ENCODE measurements at regions not wholly inside any gene's neighbourhood (a gene's known extent, or its start where the extent isn't known, plus 50 kb on each side); places are given as distances from the start of the nearest gene placed in this dataset.
"Not testable (repeated sequence)": the region's sequence is repeated elsewhere in the genome, so short reads cannot be mapped to it uniquely, and the experiment has no call there.

DNA sequence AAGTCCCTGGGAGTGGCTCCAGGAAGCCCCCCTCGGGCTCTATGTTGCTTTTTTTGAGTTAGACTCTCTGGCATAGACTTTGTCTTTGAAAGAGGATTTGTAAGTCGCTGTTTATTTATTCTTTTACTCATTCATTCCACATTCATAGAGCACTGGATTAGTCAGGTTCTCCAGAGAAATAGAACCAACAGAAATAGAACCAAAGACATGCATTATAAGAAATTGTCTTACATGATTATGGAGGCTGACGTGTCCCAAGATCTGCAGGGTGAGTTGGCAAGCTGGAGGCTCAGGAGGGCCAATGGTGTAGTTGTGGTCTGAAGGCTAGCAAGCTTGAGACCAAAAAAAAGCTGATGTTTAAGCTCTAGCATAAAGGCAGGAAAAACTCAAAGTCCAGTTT is 98.3 kb upstream of the CHD6 start:
- peak; percentile 65 for DNase-seq

DNA sequence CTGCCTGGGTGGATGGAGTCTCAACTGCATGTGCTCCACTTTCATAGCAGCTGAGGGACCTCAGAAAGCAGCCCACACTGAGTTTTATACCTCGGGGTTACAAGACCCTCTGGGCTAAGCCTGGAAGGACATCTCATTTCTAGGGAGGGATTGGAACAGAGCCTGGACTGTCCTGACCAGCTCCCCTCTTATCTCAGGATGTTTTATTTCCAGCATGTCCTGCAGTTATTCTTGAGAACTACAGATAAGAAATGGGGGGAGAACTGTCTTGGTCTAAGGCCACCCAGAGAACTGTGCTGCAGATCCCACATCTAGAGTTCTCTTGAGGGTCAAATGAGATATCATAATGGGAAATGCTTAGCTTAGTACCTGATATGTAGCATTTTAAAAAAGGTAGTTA is 97.3 kb upstream of the CHD6 start:
- DNase-seq: no peak

DNA sequence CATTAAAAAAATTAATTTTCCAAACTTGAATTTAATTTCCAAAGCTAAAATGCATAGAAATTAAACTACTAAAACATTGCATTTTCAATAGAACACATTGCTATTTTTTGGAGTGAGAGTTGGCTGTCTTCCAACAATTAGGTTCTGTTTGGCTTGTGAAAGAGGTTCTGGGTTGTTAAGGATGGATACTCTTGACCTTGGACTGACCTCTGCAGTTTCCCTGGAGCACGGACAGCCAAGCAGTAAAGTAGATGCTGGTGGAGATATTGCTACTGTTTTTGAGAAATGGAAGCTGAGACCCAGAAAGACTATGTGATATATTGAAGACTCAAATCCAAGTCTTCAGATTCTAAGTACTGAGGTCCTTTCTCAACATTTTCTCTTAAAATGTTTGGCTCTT is 95.9 kb upstream of the CHD6 start:
- DNase-seq: no peak

DNA sequence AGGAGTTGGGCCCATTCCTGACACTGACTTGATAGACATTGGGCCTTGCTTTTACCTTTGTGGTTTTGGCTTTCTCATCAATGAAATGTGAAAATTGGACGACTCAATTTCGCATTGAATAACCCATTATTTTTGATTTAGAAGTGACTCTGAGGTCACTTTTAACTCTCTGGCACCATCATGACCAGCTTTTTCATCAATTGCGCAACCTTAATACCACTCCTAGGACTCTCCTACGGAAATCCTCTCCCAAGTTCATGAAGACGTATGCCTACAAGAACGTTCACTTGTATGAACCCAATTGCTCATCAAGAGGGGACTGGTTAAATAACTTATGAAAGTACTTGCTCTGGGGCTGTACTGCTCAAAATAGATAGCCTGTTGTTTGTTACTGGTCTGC is 86.7 kb upstream of the CHD6 start:
- no peak for DNase-seq

DNA sequence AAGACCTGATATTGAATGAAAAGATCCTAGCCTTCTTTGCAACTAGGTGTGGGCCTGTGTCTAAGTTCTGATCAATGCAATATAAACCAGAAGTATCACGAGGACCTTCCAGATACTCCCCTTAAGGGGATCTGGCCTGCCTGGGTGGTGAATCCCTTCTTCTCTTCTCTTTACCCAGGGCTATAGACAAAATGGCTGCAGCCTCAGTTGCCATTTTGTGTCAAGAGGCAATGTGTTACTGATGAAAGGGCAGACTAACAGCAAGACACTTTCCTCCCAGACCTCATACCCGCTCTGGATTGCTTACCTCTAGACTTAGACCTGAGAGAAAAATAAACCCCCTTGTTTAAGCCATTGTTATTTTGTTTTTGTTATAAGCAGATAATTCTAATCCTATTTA is 84.5 kb upstream of the CHD6 start:
- no peak for DNase-seq

DNA sequence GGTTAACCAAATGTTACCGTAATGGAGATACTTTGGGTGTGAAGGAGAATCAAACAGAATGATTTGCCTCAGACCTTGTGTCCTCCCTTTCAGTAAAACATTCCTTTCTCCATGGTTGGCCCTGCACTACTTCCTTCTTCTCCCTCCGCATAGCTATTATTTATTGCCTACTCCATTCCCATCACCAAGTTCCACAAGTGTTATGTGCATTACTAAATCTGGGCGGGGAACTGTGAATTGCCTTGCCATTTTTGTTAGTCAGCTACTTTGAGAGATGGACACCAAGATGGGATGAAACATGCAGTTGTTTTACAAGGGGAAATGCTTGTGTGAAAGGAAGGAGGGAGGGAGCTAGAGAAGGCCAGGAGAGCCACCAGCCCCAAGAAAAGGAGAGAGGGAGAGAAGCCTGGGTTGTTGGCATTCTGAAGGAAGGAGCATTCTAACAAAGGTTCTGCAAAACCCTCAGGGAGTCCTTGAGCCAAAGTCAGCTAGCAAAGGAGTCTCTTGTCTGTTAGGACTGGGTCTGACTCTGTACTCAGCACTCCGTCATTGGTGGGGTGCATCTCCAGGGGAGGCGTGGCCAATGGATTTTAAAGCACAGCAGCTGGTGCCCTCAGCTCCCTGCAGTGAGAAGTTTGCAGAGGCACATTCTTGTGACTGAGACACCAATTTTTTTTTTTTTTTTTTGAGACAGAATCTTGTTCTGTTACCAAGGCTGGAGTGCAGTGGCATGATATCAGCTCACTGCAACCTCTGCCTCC is 83.6 kb upstream of the CHD6 start:
- no peak for DNase-seq

DNA sequence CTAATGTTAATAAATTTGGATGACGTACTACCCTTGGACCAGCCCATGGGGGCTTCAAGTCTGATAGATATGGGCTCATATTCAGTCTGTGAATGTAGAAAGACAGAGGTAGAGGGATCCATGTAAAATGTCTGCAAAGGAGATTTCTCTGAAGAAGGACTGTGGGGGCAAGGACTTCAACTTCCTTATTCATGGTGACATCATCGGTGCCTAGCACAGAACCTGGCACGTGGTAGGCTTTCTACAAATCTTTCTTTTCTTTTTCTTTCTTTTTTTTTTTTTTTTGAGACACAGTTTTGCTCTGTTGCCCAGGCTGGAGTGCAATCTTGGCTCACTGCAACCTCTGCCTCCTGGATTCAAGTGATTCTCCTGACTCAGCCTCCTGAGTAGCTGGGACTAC is 81.5 kb upstream of the CHD6 start:
- not testable (repeated sequence) for DNase-seq

DNA sequence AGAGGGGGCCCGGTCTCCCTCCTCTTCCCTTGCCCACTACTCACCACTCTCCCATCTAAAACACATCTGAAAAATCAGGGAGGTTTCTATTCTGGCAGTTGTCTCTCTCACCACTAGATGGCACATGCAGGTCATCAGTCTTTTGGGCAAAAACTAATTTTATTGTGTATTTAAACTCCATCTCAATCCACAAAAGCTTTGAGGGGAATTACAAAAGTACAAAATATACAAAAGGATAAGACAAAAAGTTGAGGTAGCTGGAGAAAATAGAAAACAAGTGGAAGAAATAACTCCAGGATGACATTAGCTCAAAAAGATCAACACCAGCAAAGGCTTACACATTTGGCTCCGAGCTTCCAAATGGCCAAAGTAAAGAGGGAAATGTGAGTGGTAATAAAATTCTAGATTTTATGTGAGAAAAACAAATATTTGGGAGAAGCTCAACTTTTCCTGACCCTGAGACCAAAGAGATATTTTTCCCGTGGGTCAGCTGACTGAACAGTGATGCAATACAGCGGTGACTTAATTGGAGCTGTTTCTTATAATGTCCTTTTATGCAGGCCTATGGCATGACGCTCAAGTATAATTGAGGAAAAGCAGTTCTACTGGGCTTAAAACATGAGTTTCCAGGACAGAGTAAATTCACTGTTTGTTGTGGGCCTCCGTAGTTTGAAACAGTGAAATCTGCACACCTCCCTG is 79.8 kb upstream of the CHD6 start:
- DNase-seq: no peak

DNA sequence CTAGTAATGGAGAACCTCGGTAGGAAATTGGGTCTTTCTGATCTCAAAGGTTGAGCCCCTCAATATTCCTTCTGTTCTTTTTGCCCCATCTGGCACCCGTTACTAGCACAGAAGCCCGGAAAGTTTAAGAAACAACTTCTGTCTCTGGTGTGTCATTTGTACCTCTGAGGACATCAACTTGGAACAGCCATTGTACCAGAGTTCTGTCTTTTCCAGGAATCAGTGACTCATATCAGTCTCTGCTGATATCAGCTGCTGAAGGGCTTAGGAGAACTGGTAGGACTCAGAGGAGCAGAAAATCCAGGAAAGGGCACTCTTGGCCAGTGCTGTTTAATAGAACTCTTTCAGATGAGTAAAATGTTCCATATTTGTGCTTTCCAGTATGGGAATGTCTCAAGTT is 78.3 kb upstream of the CHD6 start:
- no peak for DNase-seq

DNA sequence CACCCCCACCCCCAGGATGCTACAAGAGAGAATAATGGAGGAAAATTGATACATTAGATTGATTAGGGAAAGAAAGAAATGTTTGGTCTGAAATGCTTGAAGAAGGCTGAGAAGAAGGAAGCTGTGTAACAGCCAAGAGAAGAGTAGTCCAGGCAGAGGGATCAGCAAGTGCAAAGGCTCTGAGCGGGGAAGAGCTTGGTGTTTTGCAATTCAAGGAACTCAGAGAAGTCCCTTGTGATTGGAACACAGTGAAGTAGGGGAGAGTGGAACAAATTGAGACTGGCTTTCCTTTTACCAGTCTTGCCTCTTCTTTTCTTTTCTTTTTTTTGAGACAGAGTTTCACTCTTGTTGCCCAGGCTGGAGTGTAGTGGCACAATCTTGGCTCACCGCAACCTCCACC is 76.6 kb upstream of the CHD6 start:
- no peak for DNase-seq

DNA sequence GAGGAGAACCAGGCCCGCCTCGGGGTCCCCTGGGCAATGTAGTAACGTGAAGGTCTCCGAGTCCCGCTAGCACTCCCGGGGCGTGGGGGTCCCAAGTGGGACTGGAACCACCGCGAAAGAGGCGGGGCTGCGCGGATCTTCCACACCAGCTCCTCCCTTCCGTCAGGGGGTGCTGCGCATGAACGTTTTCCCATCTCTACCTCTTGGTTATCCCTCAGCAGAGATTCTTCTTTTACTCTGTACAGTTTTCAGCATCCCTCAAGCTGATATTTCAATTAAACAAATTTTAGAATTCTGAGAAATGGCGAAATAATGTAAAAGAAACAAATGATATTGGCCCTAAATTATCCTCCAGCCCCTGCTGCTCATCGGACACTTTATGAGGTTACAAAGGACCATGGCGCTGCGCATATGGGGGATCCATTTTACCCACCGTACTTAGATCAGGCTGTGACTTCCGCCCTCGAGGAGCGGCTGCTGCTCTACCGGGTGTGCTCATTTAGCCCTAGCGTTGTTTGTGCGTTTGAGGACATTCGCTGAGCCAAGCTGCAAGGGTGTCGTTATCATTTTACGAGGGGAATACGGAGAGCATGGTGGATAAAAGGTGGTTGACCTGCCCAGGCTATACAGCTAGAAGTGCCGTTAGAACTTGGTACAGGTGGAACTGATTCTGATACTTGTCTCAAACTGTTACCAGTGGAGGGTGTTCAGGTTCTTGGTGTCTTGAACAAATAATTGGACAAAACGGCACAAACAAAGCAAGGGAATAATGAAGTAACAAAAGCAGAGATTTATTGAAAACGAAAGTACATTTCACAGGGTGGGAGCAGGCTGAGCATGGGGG is 75.2 kb upstream of the CHD6 start:
- DNase-seq: peak; percentile 58

DNA sequence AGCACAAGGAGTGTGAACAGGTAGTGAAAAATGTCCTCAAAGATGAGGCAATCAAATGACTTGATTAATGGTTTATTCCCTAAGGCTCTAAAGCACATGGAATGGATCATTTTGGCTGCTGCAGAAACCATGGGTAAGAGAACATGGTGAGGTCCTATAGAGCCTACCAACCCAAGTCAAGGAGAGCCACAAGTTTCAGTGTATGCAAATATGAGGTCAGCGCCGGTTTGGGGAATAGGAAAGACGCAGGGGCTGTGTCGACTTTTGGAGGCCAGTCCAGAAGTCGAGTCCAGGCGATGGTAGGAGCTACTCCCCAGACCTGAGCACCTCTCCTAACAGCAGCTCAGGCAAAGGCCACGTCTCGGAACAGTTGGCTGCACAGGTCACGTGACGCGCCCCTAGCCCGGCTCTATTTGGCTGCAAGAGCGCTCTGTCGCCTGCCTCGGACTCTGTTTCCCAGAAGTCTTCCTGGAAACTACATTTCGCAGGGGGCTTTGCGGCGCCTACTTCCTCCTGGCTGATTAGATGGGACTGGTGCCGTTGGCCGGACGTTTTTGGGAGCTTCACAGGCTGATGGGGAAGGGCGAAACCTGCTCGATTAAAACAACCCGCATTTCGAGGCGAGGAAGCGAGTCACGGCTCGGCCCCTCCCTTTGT is 74.4 kb upstream of the CHD6 start:
- DNase-seq: peak; percentile 58

DNA sequence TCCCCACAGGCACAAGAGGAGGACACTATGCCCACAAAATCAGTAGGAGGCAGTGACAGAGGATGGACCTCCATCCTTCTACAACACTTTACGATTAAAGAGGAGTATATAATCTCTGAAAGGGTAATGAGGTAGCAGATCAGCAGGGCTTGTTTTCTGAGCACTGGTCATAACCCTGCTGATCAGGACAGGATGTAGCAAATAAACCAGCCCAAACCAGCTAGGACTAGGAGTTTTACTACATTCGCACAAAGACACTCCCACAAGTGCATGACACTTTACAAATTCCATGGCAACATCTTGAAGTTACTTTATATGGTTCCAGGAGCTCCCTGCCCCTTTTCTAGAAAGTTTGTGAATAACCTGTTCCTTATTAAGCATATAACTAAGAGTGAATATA is 73.3 kb upstream of the CHD6 start:
- DNase-seq: no peak

DNA sequence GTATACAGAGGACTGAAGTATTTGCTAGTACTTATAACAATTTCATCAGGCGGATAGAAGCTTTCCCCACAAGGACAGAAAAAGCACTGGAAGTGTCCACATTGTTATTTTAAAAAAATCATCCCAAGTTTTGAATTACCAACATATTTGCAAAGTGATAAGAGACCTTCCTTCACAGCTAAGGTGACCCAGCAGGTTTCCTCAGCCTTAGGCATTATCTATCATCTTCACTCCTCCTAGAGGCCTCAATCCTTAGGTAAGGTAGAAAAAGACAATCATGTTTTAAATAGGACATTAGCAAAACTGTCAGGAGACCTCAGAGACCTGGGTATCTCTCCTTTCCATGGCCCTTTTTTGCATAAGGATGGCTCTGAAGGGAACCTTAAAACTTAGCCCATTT is 72.5 kb upstream of the CHD6 start:
- no peak for DNase-seq

DNA sequence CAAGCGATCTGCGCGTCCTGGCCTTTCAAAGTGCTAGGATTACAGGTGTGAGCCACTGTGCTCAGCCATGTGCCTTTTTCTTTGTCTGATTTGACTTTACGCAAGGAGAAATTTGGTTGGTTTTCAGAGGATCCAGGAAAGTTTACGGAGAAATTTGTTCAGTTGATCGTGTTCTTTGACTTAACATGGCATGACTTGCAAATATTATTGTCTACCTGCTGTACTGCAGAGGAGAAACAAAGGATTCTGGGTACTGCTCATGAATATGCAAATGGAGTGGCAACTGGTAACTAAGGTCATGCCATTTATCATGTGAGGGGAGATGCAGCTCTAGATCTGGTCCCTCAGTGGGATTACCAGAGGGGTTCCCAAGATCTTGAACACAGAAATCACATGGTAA is 68.8 kb upstream of the CHD6 start:
- DNase-seq: no peak

DNA sequence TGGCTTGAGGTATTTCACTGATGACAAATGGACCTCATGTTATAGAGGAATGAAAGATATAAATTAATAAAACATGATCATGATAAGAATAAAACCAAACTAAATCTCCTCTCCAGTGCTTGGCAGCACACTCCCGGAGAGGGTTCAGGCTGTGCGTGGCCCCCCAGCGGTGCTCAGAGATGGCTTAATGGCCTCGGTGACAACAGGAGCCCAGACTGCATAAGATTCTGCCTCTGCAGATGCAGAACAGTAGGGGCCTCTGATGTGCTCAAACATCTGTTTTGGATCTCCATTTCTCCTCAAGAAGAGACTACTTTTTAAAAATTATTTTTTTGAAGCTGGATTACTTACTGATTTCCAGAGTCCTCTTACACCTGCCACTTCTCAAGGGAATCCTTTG is 67.0 kb upstream of the CHD6 start:
- not testable (repeated sequence) for DNase-seq

DNA sequence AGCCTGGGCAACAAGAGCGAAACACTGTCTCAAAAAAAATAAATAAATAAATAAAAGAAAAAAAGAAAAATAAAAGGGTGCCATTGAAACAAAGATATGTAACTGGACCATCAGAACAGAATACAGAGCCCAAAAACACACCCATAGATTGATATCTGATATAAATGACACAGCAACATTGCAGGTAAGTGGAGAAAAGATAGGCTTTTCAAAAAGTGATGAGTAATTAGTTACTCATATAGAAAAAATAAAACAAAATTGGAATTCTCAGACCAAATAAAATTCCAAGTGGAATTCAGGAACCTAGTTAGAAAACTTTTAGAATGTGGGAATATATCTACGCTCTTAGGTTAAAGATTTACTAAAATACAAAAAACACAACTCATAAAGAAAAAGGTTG is 60.6 kb upstream of the CHD6 start:
- DNase-seq: no peak

DNA sequence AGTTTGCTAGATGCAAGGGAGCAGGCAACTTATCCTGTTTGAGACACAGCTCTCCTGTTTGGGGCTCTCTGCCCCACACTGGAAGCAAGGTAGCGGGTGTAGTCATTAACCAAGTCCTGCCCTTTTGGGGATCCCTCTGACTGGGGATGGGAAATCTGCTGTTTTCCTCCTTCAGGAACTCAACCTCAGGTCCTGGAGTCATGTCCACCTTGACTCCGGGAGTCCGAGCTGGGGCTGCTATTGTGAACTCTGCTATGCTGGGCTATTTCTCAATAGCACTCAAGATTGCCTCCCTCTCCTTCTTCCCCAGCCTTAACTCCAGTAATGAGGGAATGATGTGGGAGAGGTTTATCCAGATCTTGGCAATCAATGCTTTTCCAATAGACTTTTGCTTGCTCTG is 54.1 kb upstream of the CHD6 start:
- no peak for DNase-seq

DNA sequence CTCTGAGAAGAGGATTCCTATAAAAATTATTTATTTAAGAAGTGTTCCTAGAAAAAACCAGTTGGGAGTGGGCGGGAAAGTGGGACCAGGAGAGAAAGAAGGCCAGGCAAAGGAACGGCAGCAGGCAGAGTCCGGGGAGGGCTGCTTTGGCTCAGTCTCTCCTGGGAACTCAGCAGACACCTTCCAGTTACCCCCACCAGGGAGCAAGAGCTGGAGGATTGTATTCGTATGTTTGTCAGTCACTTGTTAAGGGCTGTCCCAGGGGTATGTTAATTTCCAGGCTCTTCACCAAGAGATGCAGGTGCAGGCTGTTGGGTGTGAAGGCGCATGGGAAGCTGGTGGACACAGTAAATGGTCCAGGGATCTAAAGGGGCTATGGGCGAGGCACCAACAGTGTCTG is 53.0 kb upstream of the CHD6 start:
- DNase-seq: no peak

DNA sequence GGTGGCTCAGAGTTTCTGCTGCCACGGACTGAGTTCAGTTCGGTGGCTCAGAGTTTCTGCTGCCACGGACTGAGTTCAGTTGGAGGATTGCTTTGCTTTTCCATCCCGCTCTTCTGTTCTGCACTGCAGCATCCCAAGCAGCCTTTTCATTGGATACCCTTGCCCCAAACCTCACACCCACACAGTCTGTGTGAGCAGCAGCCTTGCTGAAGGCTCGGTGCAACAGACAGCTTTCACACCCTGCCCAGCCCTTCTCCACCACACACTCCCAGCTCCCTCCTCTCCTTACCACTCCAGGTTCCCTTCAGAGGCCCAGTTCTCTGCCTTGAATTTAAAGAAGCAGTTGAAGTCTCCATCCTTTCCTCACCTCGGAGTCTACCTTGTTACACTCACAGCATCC is 52.5 kb upstream of the CHD6 start:
- no peak for DNase-seq

DNA sequence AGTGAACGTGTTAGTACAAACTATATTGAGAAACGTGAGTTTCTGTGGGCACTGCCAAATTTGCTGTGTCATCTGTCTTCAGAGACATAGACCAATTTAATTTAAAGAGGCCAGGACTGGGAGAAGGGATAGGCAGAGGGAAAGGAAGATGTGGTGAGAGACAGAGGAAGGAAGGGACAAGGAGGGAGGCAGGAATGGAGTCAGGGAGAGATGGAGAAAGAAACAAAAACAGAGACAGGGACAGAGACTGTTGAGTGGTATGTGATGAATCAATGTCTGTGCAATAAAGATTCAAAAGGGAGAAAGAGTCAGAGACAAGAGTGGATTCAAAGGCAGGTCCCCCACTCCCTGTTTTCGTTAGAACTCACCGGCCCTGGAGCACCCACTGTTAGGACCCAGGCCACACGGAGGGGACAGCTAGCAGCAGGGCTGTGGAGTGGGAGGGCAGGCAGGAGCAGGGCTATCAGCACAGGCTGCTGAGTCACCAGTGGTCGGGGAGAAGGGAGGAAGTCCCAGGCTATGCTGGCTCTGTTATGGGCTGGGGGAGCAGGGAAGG is 51.6 kb upstream of the CHD6 start:
- DNase-seq: no peak

DNA sequence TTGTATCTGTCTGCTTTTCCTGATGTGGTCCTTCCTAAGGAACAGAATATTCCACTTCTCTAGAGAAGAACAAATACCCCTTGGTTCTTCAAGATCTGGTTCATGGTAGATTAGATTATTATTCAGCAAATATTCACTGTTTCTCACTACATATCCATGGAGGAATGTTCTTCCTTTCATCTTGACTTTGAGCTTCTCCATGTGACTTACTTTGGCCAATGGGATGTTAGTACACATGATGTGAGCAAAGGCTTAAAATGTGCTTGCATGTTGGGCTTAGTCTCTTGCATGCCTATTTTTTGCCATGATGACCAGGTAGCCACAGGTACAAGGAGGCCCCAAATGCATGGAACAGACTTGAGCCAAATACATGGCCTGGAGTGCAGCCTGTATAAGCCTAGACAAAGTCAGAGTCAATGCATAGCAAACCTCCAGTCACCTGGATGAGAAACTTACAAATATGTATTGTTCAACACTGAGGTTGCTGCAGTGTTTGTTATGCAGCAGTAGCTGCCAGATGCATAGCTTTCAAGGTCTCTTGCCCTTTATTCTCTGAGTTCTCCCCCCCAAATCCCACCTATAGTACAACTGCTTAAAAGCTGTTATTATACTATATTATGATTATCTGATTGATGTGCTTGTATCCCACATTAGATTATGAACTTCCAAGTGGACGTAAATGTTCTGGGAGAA is 50.0 kb upstream of the CHD6 start:
- no peak for DNase-seq

Measured in GOT3 (cell line).